ENCODE measurements at regions not wholly inside any gene's neighbourhood (a gene's known extent, or its start where the extent isn't known, plus 50 kb on each side); places are given as distances from the start of the nearest gene placed in this dataset.

GRCh38 chr3:74538669-74539068 is 75.8 kb downstream of the CNTN3 start:
- Histone ChIP-seq H3K9me1 (ENCODE audit: control insufficient read depth, extremely low read depth, insufficient read depth, low read length) (no peaks in the 10 kb centered on the region), H3K36me3 (ENCODE audit: control insufficient read depth in 2 of 2, extremely low read depth in 1 of 2, insufficient read depth in 2 of 2, low read length in 2 of 2) (no peaks in the 10 kb centered on the region), H3K79me2 (ENCODE audit: control insufficient read depth, insufficient read depth, low read length) (no peaks in the 10 kb centered on the region), H3K27me3 (ENCODE audit: control insufficient read depth, extremely low read depth, insufficient read depth, low read length) (no peaks in the 10 kb centered on the region), H2AFZ (ENCODE audit: control insufficient read depth, low read length) (no peak overlapping the region), H3K9ac (ENCODE audit: control insufficient read depth, extremely low read depth, insufficient read depth, low read length) (no peak overlapping the region), H3K4me3 (ENCODE audit: control insufficient read depth in 2 of 3, extremely low read depth in 1 of 3, insufficient read depth in 2 of 3, low read depth in 1 of 3, low read length in 3 of 3) (no peak overlapping the region), H3K4me1 (ENCODE audit: control insufficient read depth, extremely low read depth, insufficient read depth, low read length) (no peaks in the 10 kb centered on the region), H4K20me1 (ENCODE audit: control insufficient read depth, extremely low read depth, insufficient read depth, low read length) (no peaks in the 10 kb centered on the region), H3K27ac (ENCODE audit: control insufficient read depth, insufficient read depth, low read length) (no peak overlapping the region), H3K4me2 (ENCODE audit: control insufficient read depth, extremely low read depth, insufficient read depth, low read depth, low read length) (no peak overlapping the region), H3K9me3 (ENCODE audit: control insufficient read depth, low read depth, low read length) (peaks cover 3% of the 10 kb centered on the region)
- FAIRE-seq (no peak), DNase-seq (ENCODE audit: low read depth, low spot score) (no peak)
- dilution Hi-C loops (cut with MboI; ENCODE audit: extremely low pct_ligation_motif_present, low sequenced_read_pairs), result no loop called here
- no peak for TF ChIP-seq EZH2 (IDR thresholded peaks at IDR 0.05; ENCODE audit: low read length)
- no peak for TF ChIP-seq CTCF (optimal IDR thresholded peaks at IDR 0.05 in 1 of 3, IDR thresholded peaks at IDR 0.05 in 1 of 3, conservative IDR thresholded peaks at IDR 0.05 in 1 of 3; ENCODE audit: extremely low read depth in 1 of 3, insufficient read depth in 2 of 3, low read length in 3 of 3)

GRCh38 chr3:74537857-74538256 is 76.6 kb downstream of the CNTN3 start:
- Histone ChIP-seq H3K9ac (ENCODE audit: control insufficient read depth, extremely low read depth, insufficient read depth, low read length) (no peak overlapping the region), H3K4me1 (ENCODE audit: control insufficient read depth, extremely low read depth, insufficient read depth, low read length) (no peaks in the 10 kb centered on the region), H4K20me1 (ENCODE audit: control insufficient read depth, extremely low read depth, insufficient read depth, low read length) (no peaks in the 10 kb centered on the region), H3K27ac (ENCODE audit: control insufficient read depth, insufficient read depth, low read length) (no peak overlapping the region), H3K4me2 (ENCODE audit: control insufficient read depth, extremely low read depth, insufficient read depth, low read depth, low read length) (no peak overlapping the region), H3K9me1 (ENCODE audit: control insufficient read depth, extremely low read depth, insufficient read depth, low read length) (no peaks in the 10 kb centered on the region), H3K4me3 (ENCODE audit: control insufficient read depth in 2 of 3, extremely low read depth in 1 of 3, insufficient read depth in 2 of 3, low read depth in 1 of 3, low read length in 3 of 3) (no peak overlapping the region), H3K27me3 (ENCODE audit: control insufficient read depth, extremely low read depth, insufficient read depth, low read length) (no peaks in the 10 kb centered on the region), H2AFZ (ENCODE audit: control insufficient read depth, low read length) (no peak overlapping the region), H3K9me3 (ENCODE audit: control insufficient read depth, low read depth, low read length) (peaks cover 3% of the 10 kb centered on the region), H3K79me2 (ENCODE audit: control insufficient read depth, insufficient read depth, low read length) (no peaks in the 10 kb centered on the region), H3K36me3 (ENCODE audit: control insufficient read depth in 2 of 2, extremely low read depth in 1 of 2, insufficient read depth in 2 of 2, low read length in 2 of 2) (no peaks in the 10 kb centered on the region)
- FAIRE-seq, result no peak
- no peak for DNase-seq (ENCODE audit: low read depth, low spot score)
- TF ChIP-seq CTCF (optimal IDR thresholded peaks at IDR 0.05 in 1 of 3, IDR thresholded peaks at IDR 0.05 in 1 of 3, conservative IDR thresholded peaks at IDR 0.05 in 1 of 3; ENCODE audit: extremely low read depth in 1 of 3, insufficient read depth in 2 of 3, low read length in 3 of 3) (no peak), EZH2 (IDR thresholded peaks at IDR 0.05; ENCODE audit: low read length) (no peak)
- dilution Hi-C loops (cut with MboI; ENCODE audit: extremely low pct_ligation_motif_present, low sequenced_read_pairs), result no loop called here
